ENCODE measurements at regions not wholly inside any gene's neighbourhood (a gene's known extent, or its start where the extent isn't known, plus 50 kb on each side); places are given as distances from the start of the nearest gene placed in this dataset.

- TF ChIP-seq ZNF18 (CRISPR knock-in tag; IDR thresholded peaks at IDR 0.05; ENCODE audit: insufficient replicate concordance) (no peak), ZKSCAN8 (CRISPR knock-in tag; IDR thresholded peaks at IDR 0.05; ENCODE audit: borderline replicate concordance) (no peak), PTBP1 (IDR thresholded peaks at IDR 0.05; ENCODE audit: low read depth, low read length, poor library complexity, severe bottlenecking) (no peak), ZMYM3 (CRISPR knock-in tag; IDR thresholded peaks at IDR 0.05) (no peak), TGIF2 (CRISPR knock-in tag; IDR thresholded peaks at IDR 0.05) (no peak), HOXA9 (CRISPR knock-in tag; IDR thresholded peaks at IDR 0.05; ENCODE audit: borderline replicate concordance) (no peak), ATF2 (CRISPR knock-in tag; IDR thresholded peaks at IDR 0.05) (no peak), AHDC1 (CRISPR knock-in tag; IDR thresholded peaks at IDR 0.05; ENCODE audit: borderline replicate concordance) (no peak), JDP2 (CRISPR knock-in tag; IDR thresholded peaks at IDR 0.05; ENCODE audit: borderline replicate concordance) (no peak), ATAD3A (CRISPR knock-in tag; IDR thresholded peaks at IDR 0.05) (no peak), PBX3 (CRISPR knock-in tag; IDR thresholded peaks at IDR 0.05; ENCODE audit: borderline replicate concordance) (no peak), ZZZ3 (CRISPR knock-in tag; IDR thresholded peaks at IDR 0.05; ENCODE audit: borderline replicate concordance) (no peak), ZNF720 (CRISPR knock-in tag; IDR thresholded peaks at IDR 0.05) (no peak), ZKSCAN1 (IDR thresholded peaks at IDR 0.05; ENCODE audit: low read length) (no peak), ARNT (IDR thresholded peaks at IDR 0.05) (no peak), PHF21A (CRISPR knock-in tag; IDR thresholded peaks at IDR 0.05) (no peak)
Observed at GRCh38 chr5:71932655-71933338, 174.5 kb upstream of the MAP1B start (continued).
